ENCODE measurements at regions not wholly inside any gene's neighbourhood (a gene's known extent, or its start where the extent isn't known, plus 50 kb on each side); places are given as distances from the start of the nearest gene placed in this dataset.
A peak's percentile ranks its signal among the peaks of the same experiment; 100 is the strongest.

- TF ChIP-seq CEBPB (IDR thresholded peaks at IDR 0.05; ENCODE audit: low read depth), result no peak
- TF ChIP-seq TCF7L2 (IDR thresholded peaks at IDR 0.05; ENCODE audit: borderline replicate concordance, extremely low read depth, insufficient read depth, insufficient read length), result no peak
Measured at GRCh38 chr1:30627994-30628393, 95.4 kb downstream of the MATN1 start (continued).

DNA sequence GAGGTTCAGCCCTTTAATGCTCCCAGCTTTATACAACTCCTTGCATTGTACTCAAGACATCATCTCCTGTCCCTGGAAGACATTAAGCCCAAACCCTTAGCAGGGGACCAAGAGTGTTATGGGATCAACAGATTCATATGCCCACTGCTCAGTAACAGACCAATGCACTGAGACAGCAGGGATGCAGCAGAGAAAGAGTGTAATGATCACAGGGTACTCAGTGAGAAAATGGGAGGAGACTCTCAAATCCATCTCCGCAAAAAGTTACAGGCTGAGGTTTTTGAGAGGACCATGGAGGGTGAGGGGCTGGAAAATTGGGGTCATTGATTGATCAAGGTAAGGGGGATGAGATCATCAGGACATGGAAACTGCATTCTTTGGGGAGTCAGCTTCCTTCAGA, 96.2 kb downstream of the MATN1 start:
- RAD21 ChIA-PET (ENCODE audit: low non-redundant PET in 1 of 2, low total read pairs in 2 of 2, uncharacterized antibody in 2 of 2, unreplicated experiment in 2 of 2), result no interaction called here
- intact Hi-C loops (cut with micrococcal nuclease), result no loop called here

DNA sequence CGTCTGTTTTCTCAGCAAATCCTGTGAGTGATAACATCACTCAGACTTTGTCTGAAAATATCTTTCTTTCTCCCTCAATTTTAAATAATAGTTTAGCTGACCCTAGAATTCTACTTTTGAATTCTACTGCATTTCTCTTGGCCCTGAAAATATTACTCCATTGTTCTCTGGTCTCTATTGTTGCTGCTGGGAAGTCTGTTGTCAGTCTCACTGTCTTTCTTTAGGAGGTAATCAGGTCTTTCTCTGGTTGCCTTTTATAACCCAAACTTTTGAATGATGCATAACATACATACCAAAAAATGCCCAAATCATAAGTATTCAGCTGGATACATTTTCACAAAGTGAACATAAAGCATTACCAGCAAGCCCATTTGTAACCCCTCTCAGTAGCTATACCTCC, 100.0 kb downstream of the MATN1 start:
- TF ChIP-seq CBX3 (IDR thresholded peaks at IDR 0.05; ENCODE audit: low read depth), result peak; percentile 82
- TF ChIP-seq EZH2 (IDR thresholded peaks at IDR 0.05), result no peak

More for the DNA sequence above, 96.2 kb downstream of the MATN1 start:
- H3K4me1 ChIP-seq (ENCODE audit: control insufficient read depth in 1 of 2, insufficient read depth in 2 of 2, low read length in 2 of 2), result peaks cover 0 to 5% of the 10 kb centered on the region in 2 experiments; a peak in 1 of 4 replicates
- H3K27ac ChIP-seq (ENCODE audit: low read depth, low read length), result no peak overlapping the region
- H3K79me2 ChIP-seq (ENCODE audit: insufficient read depth, low read length), result no peaks in the 10 kb centered on the region
- no peaks in the 10 kb centered on the region for H3K9me2 ChIP-seq (ENCODE audit: insufficient read depth)
- no peak overlapping the region for H2AFZ ChIP-seq (ENCODE audit: low read depth, low read length, poor library complexity, severe bottlenecking)
- ChIA-PET CTCF (no interaction called here), POLR2A (no interaction called here)
- no peak overlapping the region for H3K4me2 ChIP-seq (ENCODE audit: low read length)
- no peaks in the 10 kb centered on the region for H3K36me3 ChIP-seq (ENCODE audit: control insufficient read depth in 1 of 2, insufficient read depth in 2 of 2, low read length in 2 of 2)
- no peak overlapping the region for H3K9ac ChIP-seq (ENCODE audit: low read length)
- no peak for TF ChIP-seq SRF (IDR thresholded peaks at IDR 0.05; ENCODE audit: low read depth)
- no peak for TF ChIP-seq CEBPB (IDR thresholded peaks at IDR 0.05; ENCODE audit: low read depth)
- TF ChIP-seq CBX3 (IDR thresholded peaks at IDR 0.05; ENCODE audit: low read depth), result peak; percentile 77; the same call in 1 of the 2 replicates
- TF ChIP-seq ZFX (IDR thresholded peaks at IDR 0.05), result no peak
- TF ChIP-seq ZNF274 (IDR thresholded peaks at IDR 0.05; ENCODE audit: low read depth, low read length), result no peak
- H4K20me1 ChIP-seq (ENCODE audit: insufficient read depth), result no peaks in the 10 kb centered on the region
- no peak overlapping the region for H3K4me3 ChIP-seq (replicated peaks in 1 of 2; ENCODE audit: low read depth in 1 of 2, low read length in 2 of 2)
- peaks cover 3 to 4% of the 10 kb centered on the region in 2 experiments; a peak in 1 of 4 replicates for H3K9me3 ChIP-seq (ENCODE audit: control insufficient read depth in 1 of 2, insufficient read depth in 1 of 2, low read depth in 1 of 2, low read length in 2 of 2)
- DNase-seq (ENCODE audit: low read depth, low spot score) (no peak), ATAC-seq (no peak)
- no TSS peak for BruUV-seq (replicated peaks)
- no peaks in the 10 kb centered on the region for H3K27me3 ChIP-seq (ENCODE audit: insufficient read depth, low read length)

More for the DNA sequence above, 100.0 kb downstream of the MATN1 start:
- intact Hi-C loops (cut with micrococcal nuclease), result no loop called here
- no peak for ATAC-seq
- Histone ChIP-seq H3K9me2 (ENCODE audit: insufficient read depth) (no peaks in the 10 kb centered on the region), H3K79me2 (ENCODE audit: insufficient read depth, low read length) (no peaks in the 10 kb centered on the region), H3K4me2 (ENCODE audit: low read length) (no peak overlapping the region), H3K9me3 (ENCODE audit: control insufficient read depth in 1 of 2, insufficient read depth in 1 of 2, low read depth in 1 of 2, low read length in 2 of 2) (peaks cover 3 to 4% of the 10 kb centered on the region in 2 experiments; a peak in 1 of 4 replicates), H2AFZ (ENCODE audit: low read depth, low read length, poor library complexity, severe bottlenecking) (no peak overlapping the region), H3K4me1 (ENCODE audit: control insufficient read depth in 1 of 2, insufficient read depth in 2 of 2, low read length in 2 of 2) (peaks cover 7 to 18% of the 10 kb centered on the region in 2 experiments), H3K4me3 (replicated peaks in 1 of 2; ENCODE audit: low read depth in 1 of 2, low read length in 2 of 2) (no peak overlapping the region), H3K27me3 (ENCODE audit: insufficient read depth, low read length) (no peaks in the 10 kb centered on the region), H3K27ac (ENCODE audit: low read depth, low read length) (no peak overlapping the region), H3K36me3 (ENCODE audit: control insufficient read depth in 1 of 2, insufficient read depth in 2 of 2, low read length in 2 of 2) (no peaks in the 10 kb centered on the region), H3K9ac (ENCODE audit: low read length) (no peak overlapping the region), H4K20me1 (ENCODE audit: insufficient read depth) (no peaks in the 10 kb centered on the region)
- ChIA-PET POLR2A (interaction anchor here (1.8 kb wide), 1 partner anchor 13 kb away, joined by 3 read pairs; no protein-coding TSS in a partner anchor), CTCF (no interaction called here), RAD21 (ENCODE audit: low non-redundant PET in 1 of 2, low total read pairs in 2 of 2, uncharacterized antibody in 2 of 2, unreplicated experiment in 2 of 2) (no interaction called here)
- no TSS peak for BruUV-seq (replicated peaks)
- DNase-seq (ENCODE audit: low read depth, low spot score), result peak; percentile 12

All from HCT116 (cell line).